ENCODE measurements at regions not wholly inside any gene's neighbourhood (a gene's known extent, or its start where the extent isn't known, plus 50 kb on each side); places are given as distances from the start of the nearest gene placed in this dataset.

DNA sequence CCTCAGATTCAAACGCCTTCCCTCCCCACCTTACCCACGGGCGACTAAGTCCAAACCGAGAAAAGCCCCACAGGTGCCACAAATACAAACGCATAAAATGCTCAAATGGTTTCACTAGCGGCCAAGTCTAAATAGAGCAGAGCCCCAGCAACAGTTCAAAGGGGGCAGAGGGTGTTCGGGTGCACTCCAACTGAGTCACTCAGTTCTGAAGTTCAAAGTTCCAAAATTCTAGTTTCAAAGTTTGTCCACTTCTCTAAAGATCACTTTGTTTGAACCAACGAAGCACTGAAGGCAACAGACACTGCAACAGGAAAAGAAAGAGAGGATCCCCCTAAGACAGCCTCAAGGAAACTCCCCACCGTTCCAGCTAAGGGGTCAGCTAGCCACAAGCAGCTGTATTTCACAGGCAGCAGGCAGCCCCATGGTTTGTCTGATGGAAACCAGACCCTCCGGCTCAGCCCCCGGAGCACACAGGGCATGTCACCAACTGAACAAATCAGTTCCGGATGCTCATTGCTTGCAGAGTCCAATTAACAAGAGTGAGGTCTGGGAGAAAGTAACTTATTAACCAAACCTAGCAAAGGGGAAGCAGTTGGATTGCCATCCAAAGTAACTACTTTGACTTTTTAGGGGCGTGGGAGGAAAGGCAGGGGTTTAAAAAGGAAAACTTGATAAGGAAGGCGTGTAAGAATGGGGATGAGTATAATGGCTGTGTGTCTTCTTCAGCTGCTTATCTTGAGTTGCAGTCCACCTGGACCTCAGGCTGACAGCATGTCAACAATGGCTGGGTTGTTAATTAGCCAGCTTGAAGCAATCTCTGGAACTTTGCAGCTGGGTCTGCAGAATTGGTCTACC, 1423.9 kb upstream of the PRMT6 start (continued):
- no peak for TF ChIP-seq ZKSCAN8 (CRISPR knock-in tag; IDR thresholded peaks at IDR 0.05; ENCODE audit: borderline replicate concordance)
- peak; percentile 75; the same call in 1 of the 2 replicates for TF ChIP-seq ZBTB25 (CRISPR knock-in tag; IDR thresholded peaks at IDR 0.05)
- TF ChIP-seq, protein P1, sequence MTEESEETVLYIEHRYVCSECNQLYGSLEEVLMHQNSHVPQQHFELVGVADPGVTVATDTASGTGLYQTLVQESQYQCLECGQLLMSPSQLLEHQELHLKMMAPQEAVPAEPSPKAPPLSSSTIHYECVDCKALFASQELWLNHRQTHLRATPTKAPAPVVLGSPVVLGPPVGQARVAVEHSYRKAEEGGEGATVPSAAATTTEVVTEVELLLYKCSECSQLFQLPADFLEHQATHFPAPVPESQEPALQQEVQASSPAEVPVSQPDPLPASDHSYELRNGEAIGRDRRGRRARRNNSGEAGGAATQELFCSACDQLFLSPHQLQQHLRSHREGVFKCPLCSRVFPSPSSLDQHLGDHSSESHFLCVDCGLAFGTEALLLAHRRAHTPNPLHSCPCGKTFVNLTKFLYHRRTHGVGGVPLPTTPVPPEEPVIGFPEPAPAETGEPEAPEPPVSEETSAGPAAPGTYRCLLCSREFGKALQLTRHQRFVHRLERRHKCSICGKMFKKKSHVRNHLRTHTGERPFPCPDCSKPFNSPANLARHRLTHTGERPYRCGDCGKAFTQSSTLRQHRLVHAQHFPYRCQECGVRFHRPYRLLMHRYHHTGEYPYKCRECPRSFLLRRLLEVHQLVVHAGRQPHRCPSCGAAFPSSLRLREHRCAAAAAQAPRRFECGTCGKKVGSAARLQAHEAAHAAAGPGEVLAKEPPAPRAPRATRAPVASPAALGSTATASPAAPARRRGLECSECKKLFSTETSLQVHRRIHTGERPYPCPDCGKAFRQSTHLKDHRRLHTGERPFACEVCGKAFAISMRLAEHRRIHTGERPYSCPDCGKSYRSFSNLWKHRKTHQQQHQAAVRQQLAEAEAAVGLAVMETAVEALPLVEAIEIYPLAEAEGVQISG (CRISPR knock-in tag; IDR thresholded peaks at IDR 0.05), result peak; percentile 56; the same call in 1 of the 2 replicates
- no peak for TF ChIP-seq ZFP37 (CRISPR knock-in tag; IDR thresholded peaks at IDR 0.05; ENCODE audit: borderline replicate concordance)
- no peak for TF ChIP-seq ZSCAN21 (CRISPR knock-in tag; IDR thresholded peaks at IDR 0.05; ENCODE audit: borderline replicate concordance)
- TF ChIP-seq ERF (CRISPR knock-in tag; IDR thresholded peaks at IDR 0.05), result peak; percentile 65; the same call in 1 of the 2 replicates
- TF ChIP-seq ZNF367 (CRISPR knock-in tag; IDR thresholded peaks at IDR 0.05; ENCODE audit: borderline replicate concordance), result no peak
- TF ChIP-seq, protein P2, sequence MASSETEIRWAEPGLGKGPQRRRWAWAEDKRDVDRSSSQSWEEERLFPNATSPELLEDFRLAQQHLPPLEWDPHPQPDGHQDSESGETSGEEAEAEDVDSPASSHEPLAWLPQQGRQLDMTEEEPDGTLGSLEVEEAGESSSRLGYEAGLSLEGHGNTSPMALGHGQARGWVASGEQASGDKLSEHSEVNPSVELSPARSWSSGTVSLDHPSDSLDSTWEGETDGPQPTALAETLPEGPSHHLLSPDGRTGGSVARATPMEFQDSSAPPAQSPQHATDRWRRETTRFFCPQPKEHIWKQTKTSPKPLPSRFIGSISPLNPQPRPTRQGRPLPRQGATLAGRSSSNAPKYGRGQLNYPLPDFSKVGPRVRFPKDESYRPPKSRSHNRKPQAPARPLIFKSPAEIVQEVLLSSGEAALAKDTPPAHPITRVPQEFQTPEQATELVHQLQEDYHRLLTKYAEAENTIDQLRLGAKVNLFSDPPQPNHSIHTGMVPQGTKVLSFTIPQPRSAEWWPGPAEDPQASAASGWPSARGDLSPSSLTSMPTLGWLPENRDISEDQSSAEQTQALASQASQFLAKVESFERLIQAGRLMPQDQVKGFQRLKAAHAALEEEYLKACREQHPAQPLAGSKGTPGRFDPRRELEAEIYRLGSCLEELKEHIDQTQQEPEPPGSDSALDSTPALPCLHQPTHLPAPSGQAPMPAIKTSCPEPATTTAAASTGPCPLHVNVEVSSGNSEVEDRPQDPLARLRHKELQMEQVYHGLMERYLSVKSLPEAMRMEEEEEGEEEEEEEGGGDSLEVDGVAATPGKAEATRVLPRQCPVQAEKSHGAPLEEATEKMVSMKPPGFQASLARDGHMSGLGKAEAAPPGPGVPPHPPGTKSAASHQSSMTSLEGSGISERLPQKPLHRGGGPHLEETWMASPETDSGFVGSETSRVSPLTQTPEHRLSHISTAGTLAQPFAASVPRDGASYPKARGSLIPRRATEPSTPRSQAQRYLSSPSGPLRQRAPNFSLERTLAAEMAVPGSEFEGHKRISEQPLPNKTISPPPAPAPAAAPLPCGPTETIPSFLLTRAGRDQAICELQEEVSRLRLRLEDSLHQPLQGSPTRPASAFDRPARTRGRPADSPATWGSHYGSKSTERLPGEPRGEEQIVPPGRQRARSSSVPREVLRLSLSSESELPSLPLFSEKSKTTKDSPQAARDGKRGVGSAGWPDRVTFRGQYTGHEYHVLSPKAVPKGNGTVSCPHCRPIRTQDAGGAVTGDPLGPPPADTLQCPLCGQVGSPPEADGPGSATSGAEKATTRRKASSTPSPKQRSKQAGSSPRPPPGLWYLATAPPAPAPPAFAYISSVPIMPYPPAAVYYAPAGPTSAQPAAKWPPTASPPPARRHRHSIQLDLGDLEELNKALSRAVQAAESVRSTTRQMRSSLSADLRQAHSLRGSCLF (CRISPR knock-in tag; IDR thresholded peaks at IDR 0.05; ENCODE audit: borderline replicate concordance), result no peak
- no peak for TF ChIP-seq ZC3H13 (CRISPR knock-in tag; IDR thresholded peaks at IDR 0.05)
- TF ChIP-seq GPBP1L1 (CRISPR knock-in tag; IDR thresholded peaks at IDR 0.05), result no peak
- no peak for TF ChIP-seq ONECUT2 (CRISPR knock-in tag; IDR thresholded peaks at IDR 0.05)
- no peak for TF ChIP-seq SOX6 (IDR thresholded peaks at IDR 0.05)
- peak; percentile 97 for TF ChIP-seq SOX6 (CRISPR knock-in tag; IDR thresholded peaks at IDR 0.05)
- no peak for TF ChIP-seq ZBTB3 (CRISPR knock-in tag; IDR thresholded peaks at IDR 0.05; ENCODE audit: borderline replicate concordance, low read depth)
